HepG2 (cell line): ENCODE measurements at regions not wholly inside any gene's neighbourhood (a gene's known extent, or its start where the extent isn't known, plus 50 kb on each side); places are given as distances from the start of the nearest gene placed in this dataset.

ENCODE experiments used
- ATF6 ChIP-seq: sonication (generic); formaldehyde crosslinking; conservative IDR thresholded peaks from 2 replicates; pipeline ENCODE4 v1.4.0; 2020; ENCODE audit warnings: missing genetic modification reagents
- CEBPB ChIP-seq: IDR thresholded peaks from 2 replicates; pipeline ENCODE4 v1.6.1; 2011; ENCODE audit warnings: low read depth, low read length, improper control_type of control experiment, borderline replicate concordance
- CHD4 ChIP-seq: fragments of 200-600 bp; sonication (generic); IDR thresholded peaks from 2 replicates; pipeline ENCODE4 v1.7.0; 2017; ENCODE audit warnings: mild to moderate bottlenecking, low read length, borderline replicate concordance
- IRF9 ChIP-seq: sonication (generic); formaldehyde crosslinking; IDR thresholded peaks from 2 replicates; pipeline ENCODE4 v1.8.0; 2022; ENCODE audit warnings: missing genetic modification reagents, mild to moderate bottlenecking, borderline replicate concordance
- ISX ChIP-seq: sonication (generic); formaldehyde crosslinking; conservative IDR thresholded peaks from 2 replicates; pipeline ENCODE4 v1.5.0; 2020; ENCODE audit warnings: missing genetic modification reagents
- MLXIP ChIP-seq: sonication (generic); formaldehyde crosslinking; IDR thresholded peaks from 2 replicates; pipeline ENCODE4 v1.9.0; 2021; ENCODE audit warnings: missing genetic modification reagents, borderline replicate concordance
- NFIB ChIP-seq: sonication (generic); formaldehyde crosslinking; IDR thresholded peaks from 2 replicates; pipeline ENCODE4 v1.9.0; 2021; ENCODE audit warnings: missing genetic modification reagents, mild to moderate bottlenecking, borderline replicate concordance
- RBFOX2 ChIP-seq: fragments of 200-400 bp; formaldehyde crosslinking; IDR thresholded peaks from 2 replicates; pipeline ENCODE4 v1.6.1; 2017; ENCODE audit warnings: low read depth, mild to moderate bottlenecking, low read length
- TFAP4 ChIP-seq: sonication (generic); IDR thresholded peaks from 2 replicates; pipeline ENCODE4 v1.6.1; 2016; ENCODE audit warnings: low read depth, borderline replicate concordance
- ZNF281 ChIP-seq: sonication (generic); formaldehyde crosslinking; IDR thresholded peaks from 2 replicates; pipeline ENCODE4 v1.4.0; 2020; ENCODE audit warnings: missing genetic modification reagents, borderline replicate concordance
- ZNF382 ChIP-seq: sonication (generic); formaldehyde crosslinking; IDR thresholded peaks from 2 replicates; pipeline ENCODE4 v1.5.0; 2020; ENCODE audit warnings: missing genetic modification reagents, mild to moderate bottlenecking, borderline replicate concordance
- ZNF44 ChIP-seq: sonication (generic); formaldehyde crosslinking; IDR thresholded peaks from 2 replicates; pipeline ENCODE4 v1.5.1; 2020; ENCODE audit warnings: mild to moderate bottlenecking, missing genetic modification reagents
- ZSCAN5A ChIP-seq: sonication (generic); formaldehyde crosslinking; IDR thresholded peaks from 2 replicates; pipeline ENCODE4 v1.8.0; 2022; ENCODE audit warnings: mild to moderate bottlenecking, missing genetic modification reagents, borderline replicate concordance

GRCh38 chr17:72502371-72503341, 381.8 kb downstream of the SOX9 start (continued):
- TF ChIP-seq ATF6 (no peak), ZNF44 (CRISPR knock-in tag) (peak; percentile 50; the same call in 1 of the 2 replicates), ZNF382 (CRISPR knock-in tag) (no peak), CHD4 (peak; percentile 76; the same call in 1 of the 2 replicates), ISX (CRISPR knock-in tag) (no peak), ZSCAN5A (CRISPR knock-in tag) (0 out of 2 replicates have a peak, but pooled peaks have one; percentile 59), NFIB (CRISPR knock-in tag) (no peak), ZNF281 (CRISPR knock-in tag) (peak; percentile 79; the same call in 1 of the 2 replicates), CEBPB (peak; percentile 69), RBFOX2 (0 out of 2 replicates have a peak, but pooled peaks have one; percentile 15), MLXIP (CRISPR knock-in tag) (0 out of 2 replicates have a peak, but pooled peaks have one; percentile 46), IRF9 (CRISPR knock-in tag) (peak; percentile 8; the same call in 1 of the 2 replicates), TFAP4 (peak; percentile 98)
